GM10266 (cell line): ENCODE measurements at regions not wholly inside any gene's neighbourhood (a gene's known extent, or its start where the extent isn't known, plus 50 kb on each side); places are given as distances from the start of the nearest gene placed in this dataset.

ENCODE experiments used
- DNase-seq: peaks from one replicate; pipeline ENCODE4 v3.0.0; 2012; ENCODE audit errors: extremely low spot score
- TF ChIP-seq, protein P1 (sequence below): IDR thresholded peaks from 2 replicates; pipeline ENCODE4 v1.5.1; 2012; ENCODE audit warnings: mild to moderate bottlenecking, low read depth; ENCODE audit not compliant: control insufficient read depth, insufficient read depth; ENCODE audit errors: missing control alignments

GRCh38 chr7:68121056-68121455 lies 1124.4 kb downstream of the TYW1 start:
- TF ChIP-seq, protein P1, sequence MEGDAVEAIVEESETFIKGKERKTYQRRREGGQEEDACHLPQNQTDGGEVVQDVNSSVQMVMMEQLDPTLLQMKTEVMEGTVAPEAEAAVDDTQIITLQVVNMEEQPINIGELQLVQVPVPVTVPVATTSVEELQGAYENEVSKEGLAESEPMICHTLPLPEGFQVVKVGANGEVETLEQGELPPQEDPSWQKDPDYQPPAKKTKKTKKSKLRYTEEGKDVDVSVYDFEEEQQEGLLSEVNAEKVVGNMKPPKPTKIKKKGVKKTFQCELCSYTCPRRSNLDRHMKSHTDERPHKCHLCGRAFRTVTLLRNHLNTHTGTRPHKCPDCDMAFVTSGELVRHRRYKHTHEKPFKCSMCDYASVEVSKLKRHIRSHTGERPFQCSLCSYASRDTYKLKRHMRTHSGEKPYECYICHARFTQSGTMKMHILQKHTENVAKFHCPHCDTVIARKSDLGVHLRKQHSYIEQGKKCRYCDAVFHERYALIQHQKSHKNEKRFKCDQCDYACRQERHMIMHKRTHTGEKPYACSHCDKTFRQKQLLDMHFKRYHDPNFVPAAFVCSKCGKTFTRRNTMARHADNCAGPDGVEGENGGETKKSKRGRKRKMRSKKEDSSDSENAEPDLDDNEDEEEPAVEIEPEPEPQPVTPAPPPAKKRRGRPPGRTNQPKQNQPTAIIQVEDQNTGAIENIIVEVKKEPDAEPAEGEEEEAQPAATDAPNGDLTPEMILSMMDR, result no peak
- no peak for DNase-seq

DNA sequence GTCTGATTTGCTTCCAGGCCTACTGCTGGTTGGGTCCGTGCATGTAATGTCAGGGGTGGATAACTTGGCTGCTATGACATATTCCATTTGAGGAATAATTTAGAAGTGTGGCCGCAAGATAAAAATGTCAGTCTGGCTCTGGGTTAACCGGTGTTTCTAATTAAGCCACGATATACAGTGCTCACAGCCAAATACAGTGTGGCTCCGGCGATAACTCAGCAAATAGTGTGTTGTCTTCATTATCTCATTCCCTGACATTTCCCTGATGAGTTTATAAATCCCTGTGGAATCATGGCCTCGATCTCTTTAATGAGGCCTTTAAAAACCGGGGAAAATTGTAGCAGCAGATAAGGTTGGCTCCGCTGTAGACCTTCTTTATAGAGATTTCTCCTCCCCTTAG lies 1125.0 kb downstream of the TYW1 start:
- TF ChIP-seq, protein P1, result no peak
- DNase-seq, result no peak

- TF ChIP-seq, protein P1, result no peak
- no peak for DNase-seq
These were observed 1126.2 kb downstream of the TYW1 start for GRCh38 chr7:68122801-68123200.

DNA sequence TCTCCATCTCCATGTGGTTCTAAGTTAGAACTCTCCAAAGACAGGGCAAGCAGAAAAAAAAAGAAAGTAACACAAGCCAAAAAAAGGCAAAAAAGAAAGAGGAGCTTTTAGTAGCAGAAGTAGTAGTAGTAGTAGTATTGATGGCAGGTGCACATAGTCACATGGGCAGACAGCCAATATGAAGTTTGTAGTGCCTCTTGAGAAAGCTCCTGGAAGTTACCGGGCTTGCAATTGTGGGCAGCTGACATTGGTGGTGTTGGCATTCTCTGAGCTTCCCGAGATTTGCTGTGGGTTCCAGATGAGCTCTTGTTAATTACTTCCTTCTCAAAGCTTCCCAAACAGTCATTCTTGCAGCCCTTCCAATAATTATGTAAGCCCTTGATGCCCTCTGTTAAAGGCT lies 1128.5 kb downstream of the TYW1 start:
- TF ChIP-seq, protein P1, result no peak
- DNase-seq, result no peak

DNA sequence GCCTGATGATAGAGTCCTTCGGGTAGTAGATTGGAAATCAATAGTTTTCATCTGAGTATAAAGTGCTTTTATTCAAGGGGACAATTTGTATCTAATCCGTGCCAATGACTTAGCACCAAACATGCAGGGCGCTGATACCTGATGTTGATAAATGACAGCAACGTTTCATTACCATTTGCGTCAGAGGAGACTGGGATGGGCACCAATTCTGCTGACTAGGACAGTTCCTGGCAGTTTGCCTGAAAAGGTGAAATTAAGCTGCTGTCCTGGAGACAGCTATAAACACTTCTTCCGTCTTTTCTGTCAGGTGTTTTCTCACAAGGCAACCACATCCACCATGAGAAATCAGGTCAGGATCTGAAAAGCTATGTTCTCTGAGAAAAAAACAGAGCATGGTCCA lies 1136.4 kb downstream of the TYW1 start:
- DNase-seq, result no peak
- TF ChIP-seq, protein P1, result no peak

DNA sequence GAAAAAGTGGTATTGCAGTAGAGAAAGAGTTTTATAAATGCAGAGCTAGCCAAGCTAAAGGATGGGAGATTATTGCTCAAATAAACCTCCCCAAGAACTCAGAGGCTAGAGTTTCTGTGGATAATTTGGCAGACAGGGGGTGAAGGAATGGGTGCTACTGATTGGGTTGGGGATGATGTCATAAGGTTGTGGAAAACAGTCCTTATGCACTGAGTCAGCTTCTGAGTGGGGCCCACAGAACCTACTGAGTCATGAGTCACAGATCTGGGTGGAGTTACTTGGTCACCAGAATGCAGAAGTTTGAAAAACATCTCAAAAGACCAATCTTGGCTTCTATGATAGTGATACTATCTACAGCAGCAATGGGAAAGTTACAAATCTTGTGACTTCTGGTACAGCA lies 1146.7 kb downstream of the TYW1 start:
- DNase-seq, result no peak
- TF ChIP-seq, protein P1, result no peak

DNA sequence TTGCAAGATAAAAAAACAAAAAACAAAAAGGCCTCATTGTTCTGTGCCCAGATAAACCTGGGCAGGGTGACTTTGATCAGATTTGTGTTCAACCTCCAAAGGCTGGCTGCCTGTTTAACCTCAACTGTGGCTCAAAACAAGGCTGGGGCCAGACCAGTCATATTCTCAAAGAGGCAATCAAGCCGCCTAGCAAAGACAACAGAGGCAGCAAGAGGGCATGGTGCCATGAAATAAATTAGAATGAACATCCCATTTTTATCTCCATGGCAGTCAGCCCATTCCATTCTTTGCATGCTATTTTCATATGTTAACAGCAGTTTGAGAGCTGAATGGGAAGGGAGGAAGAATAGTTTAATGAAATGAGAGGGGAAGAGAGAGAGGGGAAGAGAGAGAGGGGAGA lies 1150.3 kb downstream of the TYW1 start:
- TF ChIP-seq, protein P1, result no peak
- no peak for DNase-seq
